Panc1 (cell line): ENCODE measurements at regions not wholly inside any gene's neighbourhood (a gene's known extent, or its start where the extent isn't known, plus 50 kb on each side); places are given as distances from the start of the nearest gene placed in this dataset.

Experiments used
- ATAC-seq: fragments of 200-7000 bp; cut with Tn5 transposase; 2 replicates; pipeline ENCODE4 v1.9.1; 2020; ENCODE audit warnings: mild to moderate bottlenecking, moderate library complexity
- BruUV-seq: library from RNA; stranded (reverse); fragments of 400-500 nt; replicated peaks from 2 replicates; lab custom pipeline; 2021; lab: Mats Ljungman, UMichigan
- CTCF ChIA-PET: fragments of 300-600 bp; sonication (Branson Sonifier 250); formaldehyde crosslinking; loops from one replicate; lab custom pipeline; 2022; ENCODE audit warnings: antibody characterized with exemption; lab: Charles Lee
- POLR2A ChIA-PET: fragments of 300-600 bp; sonication (Branson Sonifier 250); formaldehyde crosslinking; loops from one replicate; lab custom pipeline; 2022; ENCODE audit warnings: antibody characterized with exemption; lab: Charles Lee
- DNase-seq: peaks from one replicate; pipeline ENCODE4 v3.0.0-alpha.2; 2010; ENCODE audit warnings: low read depth, low spot score
- H3K27ac ChIP-seq: 2 replicates; pipeline ENCODE4 v1.5.1; 2011; ENCODE audit warnings: mild to moderate bottlenecking, low read length, inconsistent platforms
- H3K27me3 ChIP-seq: fragments of 200-500 bp; sonication (Bioruptor generic); 2 replicates; pipeline ENCODE4 v1.6.0; 2014; ENCODE audit warnings: low read length, inconsistent platforms; ENCODE audit not compliant: control insufficient read depth, insufficient read depth
- H3K36me3 ChIP-seq: fragments of 200-500 bp; sonication (Bioruptor generic); 2 replicates; pipeline ENCODE4 v1.5.1; 2014; ENCODE audit warnings: inconsistent platforms, mild to moderate bottlenecking, low read length, moderate library complexity; ENCODE audit not compliant: control insufficient read depth, insufficient read depth
- H3K4me1 ChIP-seq: 2 replicates; pipeline ENCODE4 v1.5.1; 2011; ENCODE audit warnings: inconsistent platforms, mild to moderate bottlenecking, low read length, moderate library complexity; ENCODE audit not compliant: control insufficient read depth, insufficient read depth
- H3K4me3 ChIP-seq, 2 experiments: 2 replicates each; pipeline ENCODE4 v1.5.1; 2011 to 2012; ENCODE audit warnings: low read depth in 2 of 2, low read length in 2 of 2, mild to moderate bottlenecking in 2 of 2, inconsistent platforms in 1 of 2, moderate library complexity in 1 of 2
- H3K9me3 ChIP-seq: fragments of 200-500 bp; sonication (Bioruptor generic); 2 replicates; pipeline ENCODE4 v1.5.1; 2014; ENCODE audit warnings: low read depth, mild to moderate bottlenecking, inconsistent platforms, low read length, moderate library complexity; ENCODE audit not compliant: control insufficient read depth, insufficient read depth
- CTCF ChIP-seq: fragments of 450-650 bp; IDR thresholded peaks from 2 replicates; pipeline ENCODE4 v1.5.1; 2017; ENCODE audit warnings: mild to moderate bottlenecking
- POLR2AphosphoS5 ChIP-seq: IDR thresholded peaks from 2 replicates; pipeline ENCODE4 v1.6.1; 2012; ENCODE audit warnings: mild to moderate bottlenecking, low read depth, low read length, moderate library complexity
- REST ChIP-seq, 2 experiments: IDR thresholded peaks; 2 replicates each; pipeline ENCODE4 v1.6.1; 2011 to 2012; ENCODE audit warnings: low read depth in 2 of 2, control low read depth in 1 of 2, low read length in 1 of 2, mild to moderate bottlenecking in 1 of 2, moderate library complexity in 1 of 2; ENCODE audit not compliant: insufficient read depth in 1 of 2
- SIN3A ChIP-seq: IDR thresholded peaks from 2 replicates; pipeline ENCODE4 v1.6.1; 2012; ENCODE audit warnings: low read depth, mild to moderate bottlenecking, low read length, moderate library complexity, borderline replicate concordance; ENCODE audit not compliant: insufficient read depth
- TCF7L2 ChIP-seq: IDR thresholded peaks from 2 replicates; pipeline ENCODE4 v1.6.1; 2011; ENCODE audit warnings: mild to moderate bottlenecking, low read depth, low read length, inconsistent platforms
- in situ Hi-C: cut with HindIII; loops from 2 replicates; pipeline ENCODE4 v1.10.0; 2016; ENCODE audit warnings: low sequenced_read_pairs, low pct_unique_long_range_greater_than_20kb
- intact Hi-C: fragments of 100-400 bp; cut with micrococcal nuclease; formaldehyde crosslinking; loops from one replicate; pipeline ENCODE4 v1.10.0; 2022; ENCODE audit not compliant: unreplicated experiment

- ChIA-PET POLR2A (no interaction called here), CTCF (no interaction called here)
- H3K27me3 ChIP-seq: no peaks in the 10 kb centered on the region
- no peak for TF ChIP-seq REST (IDR thresholded peaks at IDR 0.05; ENCODE audit: insufficient read depth in 1 of 2, low read depth in 2 of 2, low read length in 1 of 2)
- no peak for TF ChIP-seq SIN3A
- TF ChIP-seq TCF7L2: no peak
- no peak for TF ChIP-seq POLR2AphosphoS5
- no peak for TF ChIP-seq CTCF
- DNase-seq: no peak
- H3K36me3 ChIP-seq: no peaks in the 10 kb centered on the region
- no peak overlapping the region for H3K27ac ChIP-seq
- intact Hi-C loops (no loop called here), in situ Hi-C loops (no loop called here)
- no peak for ATAC-seq
- H3K9me3 ChIP-seq: no peaks in the 10 kb centered on the region
- H3K4me3 ChIP-seq: no peak overlapping the region
- BruUV-seq: no TSS peak
- no peaks in the 10 kb centered on the region for H3K4me1 ChIP-seq
Observed at GRCh38 chr7:123282181-123282580, 82.4 kb upstream of the SLC13A1 start.

- in situ Hi-C loops: no loop called here
- Histone ChIP-seq H3K4me1 (no peaks in the 10 kb centered on the region), H3K27me3 (no peaks in the 10 kb centered on the region), H3K27ac (no peak overlapping the region), H3K4me3 (no peak overlapping the region), H3K36me3 (no peaks in the 10 kb centered on the region), H3K9me3 (no peaks in the 10 kb centered on the region)
- no peak for TF ChIP-seq TCF7L2
- TF ChIP-seq SIN3A: no peak
- no peak for TF ChIP-seq REST (IDR thresholded peaks at IDR 0.05; ENCODE audit: insufficient read depth in 1 of 2, low read depth in 2 of 2, low read length in 1 of 2)
- no peak for TF ChIP-seq POLR2AphosphoS5
- no TSS peak for BruUV-seq
- intact Hi-C loops: no loop called here
- CTCF ChIA-PET: no interaction called here
- no peak for DNase-seq
- no peak for ATAC-seq
- POLR2A ChIA-PET: no interaction called here
Observed at GRCh38 chr7:123279949-123280348, 80.2 kb upstream of the SLC13A1 start.
